CD14-positive monocyte (primary cell): ENCODE measurements at regions not wholly inside any gene's neighbourhood (a gene's known extent, or its start where the extent isn't known, plus 50 kb on each side); places are given as distances from the start of the nearest gene placed in this dataset.

Experiments
- DNase-seq, 3 donors: peaks; one replicate each; pipeline ENCODE4 v3.0.0-alpha.2; 2011 to 2022
- H2AFZ ChIP-seq: 2 replicates; pipeline ENCODE4 v1.6.0; 2012; ENCODE audit warnings: mild to moderate bottlenecking, low read depth, low read length, inconsistent platforms; ENCODE audit not compliant: insufficient read depth, poor library complexity, severe bottlenecking
- H3K27ac ChIP-seq, 2 donors: 1 replicate in 1 of 2; 2 replicates in 1 of 2; pipeline ENCODE4 v1.5.1; 2012 to 2013; ENCODE audit warnings: low read length in 2 of 2, control low read depth in 1 of 2, inconsistent platforms in 1 of 2, low read depth in 1 of 2, mild to moderate bottlenecking in 1 of 2
- H3K27me3 ChIP-seq, 2 donors: one replicate each; pipeline versions ENCODE4 v1.6.0 to v1.6.1; 2011 to 2013; ENCODE audit warnings: low read length in 2 of 2; ENCODE audit not compliant: control insufficient read depth in 2 of 2, insufficient read depth in 2 of 2
- H3K36me3 ChIP-seq, 2 donors: replicated peaks in 1 of 2; 1 replicate in 1 of 2; 2 replicates in 1 of 2; pipeline versions ENCODE4 v1.5.1 to v1.6.1; 2012 to 2013; ENCODE audit warnings: low read length in 2 of 2, control low read depth in 1 of 2, inconsistent platforms in 1 of 2, mild to moderate bottlenecking in 1 of 2; ENCODE audit not compliant: insufficient read depth in 2 of 2, control insufficient read depth in 1 of 2
- H3K4me1 ChIP-seq, 2 donors: 1 replicate in 1 of 2; 2 replicates in 1 of 2; pipeline versions ENCODE4 v1.5.1 to v1.6.1; 2012 to 2013; ENCODE audit warnings: low read length in 2 of 2, control low read depth in 1 of 2, inconsistent platforms in 1 of 2, mild to moderate bottlenecking in 1 of 2, moderate library complexity in 1 of 2; ENCODE audit not compliant: insufficient read depth in 2 of 2, control insufficient read depth in 1 of 2
- H3K4me2 ChIP-seq: replicated peaks from 2 replicates; pipeline ENCODE3; 2012; ENCODE audit warnings: low read length, moderate library complexity, mild to moderate bottlenecking; ENCODE audit not compliant: poor library complexity, severe bottlenecking; ENCODE audit errors: extremely low read depth
- H3K4me3 ChIP-seq, 3 experiments: fragments of 200-600 bp in 1 of 3; sonication (generic) in 1 of 3; replicated peaks in 1 of 3; 1 replicate in 2 of 3; 2 replicates in 1 of 3; pipeline ENCODE4 v1.5.1; 2011 to 2013; ENCODE audit warnings: low read length in 3 of 3, mild to moderate bottlenecking in 3 of 3, control low read depth in 2 of 3, low read depth in 2 of 3, inconsistent platforms in 1 of 3, moderate library complexity in 1 of 3
- H3K79me2 ChIP-seq: 2 replicates; pipeline ENCODE4 v1.6.0; 2012; ENCODE audit warnings: mild to moderate bottlenecking, control low read depth, inconsistent platforms, low read length, moderate library complexity; ENCODE audit not compliant: insufficient read depth
- H3K9ac ChIP-seq: 2 replicates; pipeline ENCODE4 v1.6.0; 2017; ENCODE audit warnings: low read length, mild to moderate bottlenecking; ENCODE audit not compliant: insufficient read depth, poor library complexity, severe bottlenecking
- H3K9me3 ChIP-seq, 2 donors: replicated peaks in 1 of 2; 1 replicate in 1 of 2; 2 replicates in 1 of 2; pipeline versions ENCODE4 v1.5.1 to v1.6.1; 2012 to 2013; ENCODE audit warnings: low read length in 2 of 2, control low read depth in 1 of 2; ENCODE audit not compliant: control insufficient read depth in 1 of 2, insufficient read depth in 1 of 2
- H4K20me1 ChIP-seq: 2 replicates; pipeline ENCODE4 v1.6.0; 2012; ENCODE audit warnings: mild to moderate bottlenecking, low read length, control low read depth, moderate library complexity; ENCODE audit not compliant: insufficient read depth
- H3K27ac Mint-ChIP-seq, 7 donors: one replicate each; pipeline ENCODE4 v1.8.0; 2020; ENCODE audit warnings: mild to moderate bottlenecking in 7 of 7, mixed read lengths in 7 of 7, moderate library complexity in 6 of 7, inconsistent platforms in 2 of 7
- H3K27me3 Mint-ChIP-seq, 3 donors: one replicate each; pipeline ENCODE4 v1.8.0; 2021 to 2022; ENCODE audit warnings: low read depth in 3 of 3, mild to moderate bottlenecking in 3 of 3, mixed read lengths in 3 of 3, moderate library complexity in 3 of 3, inconsistent platforms in 1 of 3
- H3K36me3 Mint-ChIP-seq, 2 donors: one replicate each; pipeline ENCODE4 v1.8.0; 2020; ENCODE audit warnings: mixed read lengths in 2 of 2, inconsistent platforms in 1 of 2, mild to moderate bottlenecking in 1 of 2
- H3K4me1 Mint-ChIP-seq: one replicate; pipeline ENCODE4 v1.8.0; 2020; ENCODE audit warnings: mild to moderate bottlenecking, mixed read lengths
- H3K4me3 Mint-ChIP-seq, 2 donors: one replicate each; pipeline ENCODE4 v1.8.0; 2020; ENCODE audit warnings: mild to moderate bottlenecking in 2 of 2, mixed read lengths in 2 of 2, moderate library complexity in 1 of 2
- H3K9me3 Mint-ChIP-seq, 7 donors: one replicate each; pipeline ENCODE4 v1.8.0; 2020 to 2022; ENCODE audit warnings: mixed read lengths in 7 of 7, mild to moderate bottlenecking in 6 of 7, moderate library complexity in 6 of 7, inconsistent platforms in 2 of 7
- WGBS: methylation state at CpG from one replicate; pipeline ENCODE4 v1.1.5; 2013; ENCODE audit warnings: missing lambda C conversion rate; ENCODE audit not compliant: insufficient coverage; 5-methylcytosine and 5-hydroxymethylcytosine counted together
- intact Hi-C, 2 donors: fragments of 100-400 bp; cut with micrococcal nuclease; formaldehyde crosslinking; loops; one replicate each; pipeline versions ENCODE4 v1.15.0 to v1.15.1; 2023
- TF ChIP-seq, protein P1 (sequence below): fragments of 200-600 bp; IDR thresholded peaks from one replicate; pipeline ENCODE4 v1.8.0; 2022; ENCODE audit warnings: antibody characterized with exemption, mild to moderate bottlenecking

DNA sequence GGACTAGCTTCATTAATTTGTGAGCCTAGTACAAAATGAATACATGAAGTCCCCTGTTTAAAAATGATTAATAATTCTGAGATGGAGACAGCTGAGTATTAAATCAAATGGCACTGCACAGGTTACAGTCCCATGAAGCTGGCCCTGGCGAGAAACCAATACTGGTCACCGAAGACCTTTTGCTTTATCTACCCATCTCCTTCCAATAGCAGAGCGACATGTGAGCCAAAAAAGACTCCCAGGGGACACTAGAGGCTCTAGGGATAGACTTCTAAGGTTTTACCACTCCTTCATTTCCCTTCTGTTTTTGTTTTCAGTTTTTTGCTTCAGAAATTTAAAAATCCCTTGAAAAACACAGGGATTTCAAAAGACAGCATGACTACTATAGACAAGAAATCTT is 97.0 kb upstream of the CCSER1 start:
- Mint-ChIP-seq H3K4me1 (peaks cover 11% of the 10 kb centered on the region), H3K9me3 (peaks cover 0 to 6% (median 2%) of the 10 kb centered on the region in 7 donors), H3K27me3 (peaks cover 0 to 2% (median 1%) of the 10 kb centered on the region in 3 donors), H3K4me3 (no peak overlapping the region), H3K27ac (no peak overlapping the region), H3K36me3 (no peaks in the 10 kb centered on the region)
- Histone ChIP-seq H4K20me1 (no peaks in the 10 kb centered on the region), H3K4me2 (no peak overlapping the region), H3K27me3 (no peaks in the 10 kb centered on the region), H3K9ac (no peak overlapping the region), H3K9me3 (no peaks in the 10 kb centered on the region), H3K79me2 (no peaks in the 10 kb centered on the region), H3K4me1 (peaks cover 6 to 15% of the 10 kb centered on the region in 2 donors), H3K4me3 (no peak overlapping the region), H3K36me3 (no peaks in the 10 kb centered on the region), H2AFZ (peak overlapping the region; percentile 12), H3K27ac (no peak overlapping the region)
- whole genome bisulfite sequencing = 95% methylated on average over 3 of the region's 3 CpGs
- TF ChIP-seq, protein P1, sequence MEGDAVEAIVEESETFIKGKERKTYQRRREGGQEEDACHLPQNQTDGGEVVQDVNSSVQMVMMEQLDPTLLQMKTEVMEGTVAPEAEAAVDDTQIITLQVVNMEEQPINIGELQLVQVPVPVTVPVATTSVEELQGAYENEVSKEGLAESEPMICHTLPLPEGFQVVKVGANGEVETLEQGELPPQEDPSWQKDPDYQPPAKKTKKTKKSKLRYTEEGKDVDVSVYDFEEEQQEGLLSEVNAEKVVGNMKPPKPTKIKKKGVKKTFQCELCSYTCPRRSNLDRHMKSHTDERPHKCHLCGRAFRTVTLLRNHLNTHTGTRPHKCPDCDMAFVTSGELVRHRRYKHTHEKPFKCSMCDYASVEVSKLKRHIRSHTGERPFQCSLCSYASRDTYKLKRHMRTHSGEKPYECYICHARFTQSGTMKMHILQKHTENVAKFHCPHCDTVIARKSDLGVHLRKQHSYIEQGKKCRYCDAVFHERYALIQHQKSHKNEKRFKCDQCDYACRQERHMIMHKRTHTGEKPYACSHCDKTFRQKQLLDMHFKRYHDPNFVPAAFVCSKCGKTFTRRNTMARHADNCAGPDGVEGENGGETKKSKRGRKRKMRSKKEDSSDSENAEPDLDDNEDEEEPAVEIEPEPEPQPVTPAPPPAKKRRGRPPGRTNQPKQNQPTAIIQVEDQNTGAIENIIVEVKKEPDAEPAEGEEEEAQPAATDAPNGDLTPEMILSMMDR = no peak
- intact Hi-C loops = no loop called here
- no peak for DNase-seq

DNA sequence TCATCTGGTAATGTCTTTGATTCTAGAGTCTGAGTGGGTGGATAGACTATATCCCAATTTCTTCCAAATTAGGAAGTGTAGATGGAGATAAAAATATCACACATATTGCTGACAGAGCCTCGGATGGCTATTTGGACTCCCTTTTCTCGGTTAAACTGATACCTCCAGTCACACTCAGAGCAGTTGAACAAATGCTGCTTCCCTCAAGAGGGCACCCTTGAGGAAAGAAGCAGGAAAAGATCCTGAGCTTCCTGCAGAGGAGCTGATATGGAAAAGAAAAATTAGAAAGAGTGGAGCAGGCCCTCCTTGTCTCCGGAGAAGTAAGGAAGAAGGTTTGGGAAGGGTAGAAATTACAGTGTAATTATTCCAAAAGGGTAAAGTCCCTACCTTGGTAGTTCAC is 96.2 kb upstream of the CCSER1 start:
- H3K9me3 ChIP-seq = no peaks in the 10 kb centered on the region
- TF ChIP-seq, protein P1 = no peak
- peaks cover 11% of the 10 kb centered on the region for H3K4me1 Mint-ChIP-seq
- no peaks in the 10 kb centered on the region for H3K36me3 ChIP-seq
- no peak overlapping the region for H3K27ac ChIP-seq
- no peak overlapping the region for H3K4me3 Mint-ChIP-seq
- peaks cover 0 to 2% (median 0%) of the 10 kb centered on the region in 3 donors for H3K27me3 Mint-ChIP-seq
- no peaks in the 10 kb centered on the region for H3K79me2 ChIP-seq
- peaks cover 0 to 9% (median 2%) of the 10 kb centered on the region in 7 donors for H3K9me3 Mint-ChIP-seq
- H4K20me1 ChIP-seq = no peaks in the 10 kb centered on the region
- H3K4me1 ChIP-seq = peaks cover 6 to 15% of the 10 kb centered on the region in 2 donors
- no peaks in the 10 kb centered on the region for H3K36me3 Mint-ChIP-seq
- DNase-seq = no peak
- H3K27ac Mint-ChIP-seq = peak overlapping the region in 1 of 7 donors; percentile 14
- H3K4me3 ChIP-seq = no peak overlapping the region
- no CpG with 5 or more reads among the region's 3 CpGs for WGBS
- intact Hi-C loops = no loop called here
- H2AFZ ChIP-seq = peak overlapping the region; percentile 12
- H3K9ac ChIP-seq = no peak overlapping the region
- no peak overlapping the region for H3K4me2 ChIP-seq
- no peaks in the 10 kb centered on the region for H3K27me3 ChIP-seq
